ENCODE measurements at regions not wholly inside any gene's neighbourhood (a gene's known extent, or its start where the extent isn't known, plus 50 kb on each side); places are given as distances from the start of the nearest gene placed in this dataset.

- no peak for DNase-seq (ENCODE audit: extremely low spot score)
- ChIA-PET CTCF (no interaction called here), POLR2A (no interaction called here)
- no peak for TF ChIP-seq CTCF (IDR thresholded peaks at IDR 0.05; ENCODE audit: control extremely low read depth, extremely low read depth, low read depth, missing control alignments)
Measured at GRCh38 chr5:118456085-118456484, 532.3 kb downstream of the DTWD2 start.

GRCh38 chr5:118451697-118452247, 536.6 kb downstream of the DTWD2 start:
- DNase-seq (ENCODE audit: extremely low spot score): no peak
- POLR2A ChIA-PET: no interaction called here
- CTCF ChIA-PET: no interaction called here
- TF ChIP-seq CTCF (IDR thresholded peaks at IDR 0.05; ENCODE audit: control extremely low read depth, extremely low read depth, low read depth, missing control alignments): no peak

GRCh38 chr5:118450554-118451332, 537.6 kb downstream of the DTWD2 start:
- ChIA-PET CTCF (no interaction called here), POLR2A (no interaction called here)
- no peak for TF ChIP-seq CTCF (IDR thresholded peaks at IDR 0.05; ENCODE audit: control extremely low read depth, extremely low read depth, low read depth, missing control alignments)
- no peak for DNase-seq (ENCODE audit: extremely low spot score)

GRCh38 chr5:118447350-118447749, 541.0 kb downstream of the DTWD2 start:
- ChIA-PET CTCF (interaction anchor here (1.4 to 2.1 kb wide), 2 partner anchors 10 to 14 kb away, joined by 3 to 5 read pairs; no protein-coding TSS in a partner anchor), POLR2A (no interaction called here)

GRCh38 chr5:118441956-118442355, 546.4 kb downstream of the DTWD2 start:
- TF ChIP-seq CTCF (IDR thresholded peaks at IDR 0.05; ENCODE audit: control extremely low read depth, extremely low read depth, low read depth, missing control alignments): no peak
- ChIA-PET POLR2A (no interaction called here), CTCF (interaction anchor here (1.6 kb wide), 1 partner anchor 11 kb away, joined by 7 read pairs; no protein-coding TSS in a partner anchor)
- no peak for DNase-seq (ENCODE audit: extremely low spot score)

More at GRCh38 chr5:118447350-118447749, 541.0 kb downstream of the DTWD2 start:
- TF ChIP-seq CTCF (IDR thresholded peaks at IDR 0.05; ENCODE audit: control extremely low read depth, extremely low read depth, low read depth, missing control alignments): no peak
- no peak for DNase-seq (ENCODE audit: extremely low spot score)

GRCh38 chr5:118441034-118441433, 547.3 kb downstream of the DTWD2 start:
- DNase-seq (ENCODE audit: extremely low spot score): no peak
- ChIA-PET POLR2A (no interaction called here), CTCF (no interaction called here)
- TF ChIP-seq CTCF (IDR thresholded peaks at IDR 0.05; ENCODE audit: control extremely low read depth, extremely low read depth, low read depth, missing control alignments): no peak
